Panc1 (cell line): ENCODE measurements at regions not wholly inside any gene's neighbourhood (a gene's known extent, or its start where the extent isn't known, plus 50 kb on each side); places are given as distances from the start of the nearest gene placed in this dataset.

Experiments used
- ATAC-seq: fragments of 200-7000 bp; cut with Tn5 transposase; 2 replicates; pipeline ENCODE4 v1.9.1; 2020; ENCODE audit warnings: mild to moderate bottlenecking, moderate library complexity
- BruUV-seq: library from RNA; stranded (reverse); fragments of 400-500 nt; replicated peaks from 2 replicates; lab custom pipeline; 2021; lab: Mats Ljungman, UMichigan
- CTCF ChIA-PET: fragments of 300-600 bp; sonication (Branson Sonifier 250); formaldehyde crosslinking; loops from one replicate; lab custom pipeline; 2022; ENCODE audit warnings: antibody characterized with exemption; lab: Charles Lee
- POLR2A ChIA-PET: fragments of 300-600 bp; sonication (Branson Sonifier 250); formaldehyde crosslinking; loops from one replicate; lab custom pipeline; 2022; ENCODE audit warnings: antibody characterized with exemption; lab: Charles Lee
- DNase-seq: peaks from one replicate; pipeline ENCODE4 v3.0.0-alpha.2; 2010; ENCODE audit warnings: low read depth, low spot score
- H3K27ac ChIP-seq: 2 replicates; pipeline ENCODE4 v1.5.1; 2011; ENCODE audit warnings: mild to moderate bottlenecking, low read length, inconsistent platforms
- H3K27me3 ChIP-seq: fragments of 200-500 bp; sonication (Bioruptor generic); 2 replicates; pipeline ENCODE4 v1.6.0; 2014; ENCODE audit warnings: low read length, inconsistent platforms; ENCODE audit not compliant: control insufficient read depth, insufficient read depth
- H3K36me3 ChIP-seq: fragments of 200-500 bp; sonication (Bioruptor generic); 2 replicates; pipeline ENCODE4 v1.5.1; 2014; ENCODE audit warnings: inconsistent platforms, mild to moderate bottlenecking, low read length, moderate library complexity; ENCODE audit not compliant: control insufficient read depth, insufficient read depth
- H3K4me1 ChIP-seq: 2 replicates; pipeline ENCODE4 v1.5.1; 2011; ENCODE audit warnings: inconsistent platforms, mild to moderate bottlenecking, low read length, moderate library complexity; ENCODE audit not compliant: control insufficient read depth, insufficient read depth
- H3K4me3 ChIP-seq, 2 experiments: 2 replicates each; pipeline ENCODE4 v1.5.1; 2011 to 2012; ENCODE audit warnings: low read depth in 2 of 2, low read length in 2 of 2, mild to moderate bottlenecking in 2 of 2, inconsistent platforms in 1 of 2, moderate library complexity in 1 of 2
- H3K9me3 ChIP-seq: fragments of 200-500 bp; sonication (Bioruptor generic); 2 replicates; pipeline ENCODE4 v1.5.1; 2014; ENCODE audit warnings: low read depth, mild to moderate bottlenecking, inconsistent platforms, low read length, moderate library complexity; ENCODE audit not compliant: control insufficient read depth, insufficient read depth
- POLR2AphosphoS5 ChIP-seq: IDR thresholded peaks from 2 replicates; pipeline ENCODE4 v1.6.1; 2012; ENCODE audit warnings: mild to moderate bottlenecking, low read depth, low read length, moderate library complexity
- SIN3A ChIP-seq: IDR thresholded peaks from 2 replicates; pipeline ENCODE4 v1.6.1; 2012; ENCODE audit warnings: low read depth, mild to moderate bottlenecking, low read length, moderate library complexity, borderline replicate concordance; ENCODE audit not compliant: insufficient read depth
- TCF7L2 ChIP-seq: IDR thresholded peaks from 2 replicates; pipeline ENCODE4 v1.6.1; 2011; ENCODE audit warnings: mild to moderate bottlenecking, low read depth, low read length, inconsistent platforms
- in situ Hi-C: cut with HindIII; loops from 2 replicates; pipeline ENCODE4 v1.10.0; 2016; ENCODE audit warnings: low sequenced_read_pairs, low pct_unique_long_range_greater_than_20kb
- intact Hi-C: fragments of 100-400 bp; cut with micrococcal nuclease; formaldehyde crosslinking; loops from one replicate; pipeline ENCODE4 v1.10.0; 2022; ENCODE audit not compliant: unreplicated experiment
- TF ChIP-seq, protein P1 (sequence below), 2 experiments: IDR thresholded peaks; 2 replicates each; pipeline ENCODE4 v1.6.1; 2011 to 2012; ENCODE audit warnings: low read depth in 2 of 2, control low read depth in 1 of 2, low read length in 1 of 2, mild to moderate bottlenecking in 1 of 2, moderate library complexity in 1 of 2; ENCODE audit not compliant: insufficient read depth in 1 of 2
- TF ChIP-seq, protein P2 (sequence below): fragments of 450-650 bp; IDR thresholded peaks from 2 replicates; pipeline ENCODE4 v1.5.1; 2017; ENCODE audit warnings: mild to moderate bottlenecking

- BruUV-seq = no TSS peak
- CTCF ChIA-PET = no interaction called here
- Histone ChIP-seq H3K36me3 (no peaks in the 10 kb centered on the region), H3K4me3 (no peak overlapping the region), H3K4me1 (no peaks in the 10 kb centered on the region), H3K27ac (no peak overlapping the region), H3K27me3 (peaks cover 5% of the 10 kb centered on the region), H3K9me3 (no peaks in the 10 kb centered on the region; the same call in 1 of the 2 replicates)
- intact Hi-C loops (no loop called here), in situ Hi-C loops (no loop called here)
- ATAC-seq = no peak
- no peak for DNase-seq
- POLR2A ChIA-PET = no interaction called here
- TF ChIP-seq SIN3A = no peak
- no peak for TF ChIP-seq POLR2AphosphoS5
- no peak for TF ChIP-seq TCF7L2
These were observed 403.8 kb upstream of the ID2 start for GRCh38 chr2:8277921-8278571.

DNA sequence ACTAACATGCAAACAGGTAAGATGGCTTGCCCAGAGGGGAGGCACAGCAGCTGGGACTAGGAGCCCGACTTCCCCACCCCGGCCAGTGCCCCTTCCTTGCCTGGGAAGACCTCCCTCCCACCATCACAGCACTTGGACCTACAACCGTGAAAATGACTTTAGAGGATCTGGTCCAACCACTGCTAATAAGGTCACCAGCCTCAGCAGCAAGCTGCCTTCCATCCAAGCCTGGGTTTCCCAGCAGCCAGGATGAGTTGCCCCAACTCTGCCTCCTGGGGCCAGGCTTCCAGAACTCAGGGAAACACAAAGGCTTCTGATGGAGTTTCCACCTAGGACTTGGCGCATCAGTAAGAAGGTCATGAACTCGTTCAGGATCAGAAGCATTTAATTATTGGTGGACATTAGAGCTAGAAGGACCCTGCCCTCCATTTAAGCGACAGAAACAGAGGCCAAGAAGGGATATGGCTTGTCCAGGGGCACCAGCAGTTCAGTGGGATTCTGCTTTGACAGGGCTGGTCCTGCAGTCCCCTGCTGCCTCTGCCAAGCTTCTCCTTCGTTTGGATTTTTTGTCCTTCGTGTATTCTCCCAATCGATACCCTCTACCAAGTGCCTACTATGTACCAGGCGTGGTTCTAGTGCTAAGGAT is 403.0 kb upstream of the ID2 start:
- POLR2A ChIA-PET = no interaction called here
- Histone ChIP-seq H3K27me3 (peaks cover 2% of the 10 kb centered on the region), H3K36me3 (no peaks in the 10 kb centered on the region), H3K9me3 (no peaks in the 10 kb centered on the region; the same call in 1 of the 2 replicates), H3K4me1 (no peaks in the 10 kb centered on the region), H3K4me3 (no peak overlapping the region), H3K27ac (no peak overlapping the region)
- no peak for TF ChIP-seq TCF7L2
- TF ChIP-seq, protein P1, sequence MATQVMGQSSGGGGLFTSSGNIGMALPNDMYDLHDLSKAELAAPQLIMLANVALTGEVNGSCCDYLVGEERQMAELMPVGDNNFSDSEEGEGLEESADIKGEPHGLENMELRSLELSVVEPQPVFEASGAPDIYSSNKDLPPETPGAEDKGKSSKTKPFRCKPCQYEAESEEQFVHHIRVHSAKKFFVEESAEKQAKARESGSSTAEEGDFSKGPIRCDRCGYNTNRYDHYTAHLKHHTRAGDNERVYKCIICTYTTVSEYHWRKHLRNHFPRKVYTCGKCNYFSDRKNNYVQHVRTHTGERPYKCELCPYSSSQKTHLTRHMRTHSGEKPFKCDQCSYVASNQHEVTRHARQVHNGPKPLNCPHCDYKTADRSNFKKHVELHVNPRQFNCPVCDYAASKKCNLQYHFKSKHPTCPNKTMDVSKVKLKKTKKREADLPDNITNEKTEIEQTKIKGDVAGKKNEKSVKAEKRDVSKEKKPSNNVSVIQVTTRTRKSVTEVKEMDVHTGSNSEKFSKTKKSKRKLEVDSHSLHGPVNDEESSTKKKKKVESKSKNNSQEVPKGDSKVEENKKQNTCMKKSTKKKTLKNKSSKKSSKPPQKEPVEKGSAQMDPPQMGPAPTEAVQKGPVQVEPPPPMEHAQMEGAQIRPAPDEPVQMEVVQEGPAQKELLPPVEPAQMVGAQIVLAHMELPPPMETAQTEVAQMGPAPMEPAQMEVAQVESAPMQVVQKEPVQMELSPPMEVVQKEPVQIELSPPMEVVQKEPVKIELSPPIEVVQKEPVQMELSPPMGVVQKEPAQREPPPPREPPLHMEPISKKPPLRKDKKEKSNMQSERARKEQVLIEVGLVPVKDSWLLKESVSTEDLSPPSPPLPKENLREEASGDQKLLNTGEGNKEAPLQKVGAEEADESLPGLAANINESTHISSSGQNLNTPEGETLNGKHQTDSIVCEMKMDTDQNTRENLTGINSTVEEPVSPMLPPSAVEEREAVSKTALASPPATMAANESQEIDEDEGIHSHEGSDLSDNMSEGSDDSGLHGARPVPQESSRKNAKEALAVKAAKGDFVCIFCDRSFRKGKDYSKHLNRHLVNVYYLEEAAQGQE (IDR thresholded peaks at IDR 0.05; ENCODE audit: insufficient read depth in 1 of 2, low read depth in 2 of 2, low read length in 1 of 2) = no peak
- TF ChIP-seq SIN3A = no peak
- no peak for TF ChIP-seq POLR2AphosphoS5
- TF ChIP-seq, protein P2, sequence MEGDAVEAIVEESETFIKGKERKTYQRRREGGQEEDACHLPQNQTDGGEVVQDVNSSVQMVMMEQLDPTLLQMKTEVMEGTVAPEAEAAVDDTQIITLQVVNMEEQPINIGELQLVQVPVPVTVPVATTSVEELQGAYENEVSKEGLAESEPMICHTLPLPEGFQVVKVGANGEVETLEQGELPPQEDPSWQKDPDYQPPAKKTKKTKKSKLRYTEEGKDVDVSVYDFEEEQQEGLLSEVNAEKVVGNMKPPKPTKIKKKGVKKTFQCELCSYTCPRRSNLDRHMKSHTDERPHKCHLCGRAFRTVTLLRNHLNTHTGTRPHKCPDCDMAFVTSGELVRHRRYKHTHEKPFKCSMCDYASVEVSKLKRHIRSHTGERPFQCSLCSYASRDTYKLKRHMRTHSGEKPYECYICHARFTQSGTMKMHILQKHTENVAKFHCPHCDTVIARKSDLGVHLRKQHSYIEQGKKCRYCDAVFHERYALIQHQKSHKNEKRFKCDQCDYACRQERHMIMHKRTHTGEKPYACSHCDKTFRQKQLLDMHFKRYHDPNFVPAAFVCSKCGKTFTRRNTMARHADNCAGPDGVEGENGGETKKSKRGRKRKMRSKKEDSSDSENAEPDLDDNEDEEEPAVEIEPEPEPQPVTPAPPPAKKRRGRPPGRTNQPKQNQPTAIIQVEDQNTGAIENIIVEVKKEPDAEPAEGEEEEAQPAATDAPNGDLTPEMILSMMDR = no peak
- CTCF ChIA-PET = no interaction called here
- intact Hi-C loops = no loop called here
- ATAC-seq = no peak
- no peak for DNase-seq
- in situ Hi-C loops = no loop called here
- no TSS peak for BruUV-seq

DNA sequence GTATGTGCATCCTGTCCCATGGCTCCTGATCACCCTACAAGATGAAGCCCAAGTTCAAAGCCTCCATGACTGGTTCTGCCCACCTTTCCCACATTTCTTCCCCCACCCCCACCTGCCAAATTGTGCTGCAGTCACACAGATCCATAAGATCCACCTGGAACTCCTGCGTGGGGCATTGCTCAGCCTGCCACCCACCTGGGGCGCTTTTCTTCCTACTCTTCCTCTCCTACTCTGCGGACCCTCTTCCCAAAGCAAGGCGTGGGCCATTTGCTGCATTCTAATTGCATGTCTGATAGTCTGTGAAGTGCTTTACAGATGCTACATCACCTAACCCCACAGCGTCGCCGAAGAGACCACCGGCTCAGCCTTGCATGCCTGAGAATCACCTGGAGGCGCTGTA is 402.4 kb upstream of the ID2 start:
- Histone ChIP-seq H3K36me3 (no peaks in the 10 kb centered on the region), H3K27ac (no peak overlapping the region), H3K4me3 (no peak overlapping the region), H3K9me3 (no peaks in the 10 kb centered on the region; the same call in 1 of the 2 replicates), H3K27me3 (peaks cover 2% of the 10 kb centered on the region), H3K4me1 (no peaks in the 10 kb centered on the region)
- intact Hi-C loops (no loop called here), in situ Hi-C loops (no loop called here)
- TF ChIP-seq, protein P2 = no peak
- no peak for TF ChIP-seq TCF7L2
- no peak for TF ChIP-seq SIN3A
- TF ChIP-seq, protein P1 (IDR thresholded peaks at IDR 0.05; ENCODE audit: insufficient read depth in 1 of 2, low read depth in 2 of 2, low read length in 1 of 2) = no peak
- TF ChIP-seq POLR2AphosphoS5 = no peak
- DNase-seq = no peak
- no peak for ATAC-seq
- no TSS peak for BruUV-seq
- ChIA-PET CTCF (no interaction called here), POLR2A (no interaction called here)
